ENCODE measurements at regions not wholly inside any gene's neighbourhood (a gene's known extent, or its start where the extent isn't known, plus 50 kb on each side); places are given as distances from the start of the nearest gene placed in this dataset.

- no peak overlapping the region for H3K9ac ChIP-seq (ENCODE audit: low read length in 3 of 3)
- no peaks in the 10 kb centered on the region for H3K36me3 ChIP-seq (ENCODE audit: control insufficient read depth in 2 of 3, insufficient read depth in 3 of 3, low read length in 3 of 3)
- H3K9me3 ChIP-seq (ENCODE audit: control insufficient read depth in 2 of 3, insufficient read depth in 1 of 3, low read length in 3 of 3), result peaks cover 0 to 3% (median 0%) of the 10 kb centered on the region in 3 donors
- FAIRE-seq (no peak), DNase-seq (no peak)
- no peak overlapping the region for H3K4me3 ChIP-seq (ENCODE audit: low read length in 3 of 3)
- intact Hi-C loops (cut with DNase I), result no loop called here
- no peak for TF ChIP-seq CTCF (IDR thresholded peaks at IDR 0.05; ENCODE audit: borderline replicate concordance, extremely low read depth, insufficient read depth)
- no peaks in the 10 kb centered on the region for H3K27me3 ChIP-seq (ENCODE audit: control insufficient read depth, insufficient read depth, low read length)
- H3K4me1 ChIP-seq (ENCODE audit: control insufficient read depth in 2 of 3, insufficient read depth in 2 of 3, low read depth in 1 of 3, low read length in 3 of 3), result no peaks in the 10 kb centered on the region
- no peak overlapping the region for H3K27ac ChIP-seq (ENCODE audit: low read depth in 2 of 2, low read length in 2 of 2)
Observed at GRCh38 chr5:5089895-5090649, 50.1 kb upstream of the ADAMTS16 start.

Measured in kidney (tissue), 13 donors.